Hematopoietic multipotent progenitor cell treated with erythropoietin and hydrocortisone succinate and interleukin-3 and kit ligand, for 4 days (in vitro differentiated cells): ENCODE measurements at regions not wholly inside any gene's neighbourhood (a gene's known extent, or its start where the extent isn't known, plus 50 kb on each side); places are given as distances from the start of the nearest gene placed in this dataset.
A peak's percentile ranks its signal among the peaks of the same experiment; 100 is the strongest.

Experiments
- DNase-seq: peaks from one replicate; pipeline ENCODE4 v3.0.0-alpha.2; 2015

- DNase-seq = no peak
These were observed 80.2 kb upstream of the CDKN3 start for GRCh38 chr14:54316652-54317051.

- DNase-seq = no peak
These were observed 79.4 kb upstream of the CDKN3 start for GRCh38 chr14:54317391-54317790.

GRCh38 chr14:54322246-54322645 lies 74.6 kb upstream of the CDKN3 start:
- DNase-seq = no peak

- DNase-seq = no peak
These were observed 74.0 kb upstream of the CDKN3 start for GRCh38 chr14:54322701-54323337.

- DNase-seq = no peak
These were observed 71.0 kb upstream of the CDKN3 start for GRCh38 chr14:54325766-54326165.

GRCh38 chr14:54329082-54329695 lies 67.6 kb upstream of the CDKN3 start:
- peak; percentile 66 for DNase-seq

- no peak for DNase-seq
These were observed 65.9 kb upstream of the CDKN3 start for GRCh38 chr14:54330876-54331275.

- DNase-seq = no peak
These were observed 65.3 kb upstream of the CDKN3 start for GRCh38 chr14:54331516-54331915.

GRCh38 chr14:54332490-54332889 lies 64.3 kb upstream of the CDKN3 start:
- DNase-seq = no peak

GRCh38 chr14:54333511-54333910 lies 63.3 kb upstream of the CDKN3 start:
- no peak for DNase-seq

GRCh38 chr14:54335569-54336155 lies 61.1 kb upstream of the CDKN3 start:
- DNase-seq = no peak

- no peak for DNase-seq
These were observed 59.5 kb upstream of the CDKN3 start for GRCh38 chr14:54337314-54337713.

- DNase-seq = peak; percentile 29
These were observed 58.0 kb upstream of the CDKN3 start for GRCh38 chr14:54338696-54339317.

- no peak for DNase-seq
These were observed 57.0 kb upstream of the CDKN3 start for GRCh38 chr14:54339771-54340170.

- no peak for DNase-seq
These were observed 54.0 kb upstream of the CDKN3 start for GRCh38 chr14:54342806-54343205.

- DNase-seq = no peak
These were observed 53.3 kb upstream of the CDKN3 start for GRCh38 chr14:54343272-54344121.

- peak; percentile 54 for DNase-seq
These were observed 52.4 kb upstream of the CDKN3 start for GRCh38 chr14:54344445-54344844.

- no peak for DNase-seq
These were observed 50.5 kb upstream of the CDKN3 start for GRCh38 chr14:54346257-54346656.
